ENCODE measurements at regions not wholly inside any gene's neighbourhood (a gene's known extent, or its start where the extent isn't known, plus 50 kb on each side); places are given as distances from the start of the nearest gene placed in this dataset.

- DNase-seq (ENCODE audit: low read depth, low spot score), result no peak
These were observed 478.1 kb downstream of the PLA2G4A start for GRCh38 chr1:187306710-187307415.

- no peak for DNase-seq (ENCODE audit: low read depth, low spot score)
These were observed 481.4 kb downstream of the PLA2G4A start for GRCh38 chr1:187310038-187310631.

GRCh38 chr1:187313115-187313514, 484.4 kb downstream of the PLA2G4A start:
- DNase-seq (ENCODE audit: low read depth, low spot score), result no peak

- no peak for DNase-seq (ENCODE audit: low read depth, low spot score)
These were observed 497.8 kb downstream of the PLA2G4A start for GRCh38 chr1:187326557-187326956.

- DNase-seq (ENCODE audit: low read depth, low spot score), result no peak
These were observed 507.9 kb downstream of the PLA2G4A start for GRCh38 chr1:187336441-187337168.

GRCh38 chr1:187338762-187339412, 510.1 kb downstream of the PLA2G4A start:
- DNase-seq (ENCODE audit: low read depth, low spot score), result no peak

GRCh38 chr1:187342495-187342894, 513.7 kb downstream of the PLA2G4A start:
- DNase-seq (ENCODE audit: low read depth, low spot score), result no peak

- no peak for DNase-seq (ENCODE audit: low read depth, low spot score)
These were observed 545.3 kb downstream of the PLA2G4A start for GRCh38 chr1:187374082-187374481.

- DNase-seq (ENCODE audit: low read depth, low spot score), result no peak
These were observed 546.0 kb downstream of the PLA2G4A start for GRCh38 chr1:187374742-187375141.

GRCh38 chr1:187383366-187383765, 554.6 kb downstream of the PLA2G4A start:
- DNase-seq (ENCODE audit: low read depth, low spot score), result no peak

- no peak for DNase-seq (ENCODE audit: low read depth, low spot score)
These were observed 555.8 kb downstream of the PLA2G4A start for GRCh38 chr1:187384504-187384903.

GRCh38 chr1:187390215-187390818, 561.6 kb downstream of the PLA2G4A start:
- DNase-seq (ENCODE audit: low read depth, low spot score), result no peak

- no peak for DNase-seq (ENCODE audit: low read depth, low spot score)
These were observed 567.5 kb downstream of the PLA2G4A start for GRCh38 chr1:187396226-187396625.

GRCh38 chr1:187396929-187397796, 568.4 kb downstream of the PLA2G4A start:
- DNase-seq (ENCODE audit: low read depth, low spot score), result no peak

- no peak for DNase-seq (ENCODE audit: low read depth, low spot score)
These were observed 579.7 kb downstream of the PLA2G4A start for GRCh38 chr1:187408212-187409004.

GRCh38 chr1:187409341-187409740, 580.6 kb downstream of the PLA2G4A start:
- DNase-seq (ENCODE audit: low read depth, low spot score), result no peak

- DNase-seq (ENCODE audit: low read depth, low spot score), result no peak
These were observed 582.4 kb downstream of the PLA2G4A start for GRCh38 chr1:187411118-187411517.

- DNase-seq (ENCODE audit: low read depth, low spot score), result no peak
These were observed 584.8 kb downstream of the PLA2G4A start for GRCh38 chr1:187413405-187414169.

- no peak for DNase-seq (ENCODE audit: low read depth, low spot score)
These were observed 586.3 kb downstream of the PLA2G4A start for GRCh38 chr1:187415065-187415464.

Measured in pulmonary artery endothelial cell (primary cell).